ENCODE measurements at regions not wholly inside any gene's neighbourhood (a gene's known extent, or its start where the extent isn't known, plus 50 kb on each side); places are given as distances from the start of the nearest gene placed in this dataset.

DNA sequence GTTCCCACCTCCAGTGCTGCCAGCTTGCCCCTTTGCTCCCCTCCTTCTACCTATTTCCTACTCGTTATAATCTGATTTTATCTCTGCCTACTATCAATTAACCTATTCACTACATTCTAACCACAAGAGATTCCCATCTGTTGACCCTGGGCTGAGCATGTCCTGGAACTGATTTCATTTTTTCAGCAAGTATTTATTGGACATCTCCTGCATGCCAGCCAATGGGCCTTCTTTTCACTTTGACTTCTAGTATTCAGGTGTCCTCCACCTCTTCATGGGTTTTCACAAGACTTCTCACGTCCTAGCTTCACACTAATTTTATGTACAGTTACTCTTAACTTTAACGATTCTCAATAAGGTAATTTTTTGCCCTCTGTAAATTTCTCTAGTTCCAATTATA lies 282.7 kb upstream of the KLHL1 start:
- no peaks in the 10 kb centered on the region for H4K20me1 ChIP-seq (ENCODE audit: insufficient read depth, low read length, poor library complexity, severe bottlenecking)

DNA sequence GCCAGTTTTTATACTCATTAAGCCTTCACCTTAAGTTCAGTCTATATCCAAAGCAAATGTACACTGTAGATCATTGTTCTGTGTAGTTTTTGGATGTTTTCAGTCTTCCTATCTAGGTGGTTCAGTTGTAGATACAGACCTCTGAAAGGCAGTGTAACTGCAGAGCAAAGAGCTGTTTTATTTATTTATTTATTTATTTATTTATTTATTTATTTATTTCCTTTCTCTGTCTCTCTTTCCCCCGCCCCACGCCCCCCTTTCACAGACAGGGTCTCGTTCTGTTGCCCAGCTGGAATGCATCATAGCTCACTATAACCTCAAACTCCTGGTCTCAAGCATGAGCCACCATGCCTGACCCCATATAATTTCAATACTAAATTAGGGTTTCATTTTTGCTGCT lies 281.8 kb upstream of the KLHL1 start:
- no peaks in the 10 kb centered on the region for H3F3A ChIP-seq (ENCODE audit: low read depth)
- TF ChIP-seq, protein P1, sequence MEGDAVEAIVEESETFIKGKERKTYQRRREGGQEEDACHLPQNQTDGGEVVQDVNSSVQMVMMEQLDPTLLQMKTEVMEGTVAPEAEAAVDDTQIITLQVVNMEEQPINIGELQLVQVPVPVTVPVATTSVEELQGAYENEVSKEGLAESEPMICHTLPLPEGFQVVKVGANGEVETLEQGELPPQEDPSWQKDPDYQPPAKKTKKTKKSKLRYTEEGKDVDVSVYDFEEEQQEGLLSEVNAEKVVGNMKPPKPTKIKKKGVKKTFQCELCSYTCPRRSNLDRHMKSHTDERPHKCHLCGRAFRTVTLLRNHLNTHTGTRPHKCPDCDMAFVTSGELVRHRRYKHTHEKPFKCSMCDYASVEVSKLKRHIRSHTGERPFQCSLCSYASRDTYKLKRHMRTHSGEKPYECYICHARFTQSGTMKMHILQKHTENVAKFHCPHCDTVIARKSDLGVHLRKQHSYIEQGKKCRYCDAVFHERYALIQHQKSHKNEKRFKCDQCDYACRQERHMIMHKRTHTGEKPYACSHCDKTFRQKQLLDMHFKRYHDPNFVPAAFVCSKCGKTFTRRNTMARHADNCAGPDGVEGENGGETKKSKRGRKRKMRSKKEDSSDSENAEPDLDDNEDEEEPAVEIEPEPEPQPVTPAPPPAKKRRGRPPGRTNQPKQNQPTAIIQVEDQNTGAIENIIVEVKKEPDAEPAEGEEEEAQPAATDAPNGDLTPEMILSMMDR (conservative IDR thresholded peaks at IDR 0.05; ENCODE audit: low read length) = no peak
- TF ChIP-seq EZH2phosphoT487 (IDR thresholded peaks at IDR 0.05; ENCODE audit: borderline replicate concordance) = no peak
- no peak overlapping the region for H3K4me2 ChIP-seq (ENCODE audit: low read depth, low read length, poor library complexity, severe bottlenecking)
- no peaks in the 10 kb centered on the region for H3K27me3 ChIP-seq (ENCODE audit: insufficient read depth, low read length, poor library complexity, severe bottlenecking)
- no peaks in the 10 kb centered on the region for H3K9me3 ChIP-seq (ENCODE audit: insufficient read depth, low read depth, low read length)
- no peak overlapping the region for H2AFZ ChIP-seq (ENCODE audit: low read length)
- H3K79me2 ChIP-seq (ENCODE audit: insufficient read depth, low read length) = no peaks in the 10 kb centered on the region
- no peak overlapping the region for H3K4me3 ChIP-seq (ENCODE audit: low read length, poor library complexity, severe bottlenecking)
- no peaks in the 10 kb centered on the region for H3K9me2 ChIP-seq (replicated peaks; ENCODE audit: low read depth, low read length)
- H4K20me1 ChIP-seq (ENCODE audit: insufficient read depth, low read length, poor library complexity, severe bottlenecking) = no peaks in the 10 kb centered on the region
- no peaks in the 10 kb centered on the region for H3K36me3 ChIP-seq (ENCODE audit: insufficient read depth, low read length)
- H3K9ac ChIP-seq (ENCODE audit: low read depth, low read length, poor library complexity, severe bottlenecking) = no peak overlapping the region
- no peaks in the 10 kb centered on the region for H3K4me1 ChIP-seq (ENCODE audit: insufficient read depth, low read length, poor library complexity, severe bottlenecking)

More for the DNA sequence above, 282.7 kb upstream of the KLHL1 start:
- no peak overlapping the region for H3K4me2 ChIP-seq (ENCODE audit: low read depth, low read length, poor library complexity, severe bottlenecking)
- no peaks in the 10 kb centered on the region for H3K9me3 ChIP-seq (ENCODE audit: insufficient read depth, low read depth, low read length)
- no peaks in the 10 kb centered on the region for H3K79me2 ChIP-seq (ENCODE audit: insufficient read depth, low read length)
- H3K9ac ChIP-seq (ENCODE audit: low read depth, low read length, poor library complexity, severe bottlenecking) = no peak overlapping the region
- H3K36me3 ChIP-seq (ENCODE audit: insufficient read depth, low read length) = no peaks in the 10 kb centered on the region
- H3K9me2 ChIP-seq (replicated peaks; ENCODE audit: low read depth, low read length) = no peaks in the 10 kb centered on the region
- H3F3A ChIP-seq (ENCODE audit: low read depth) = no peaks in the 10 kb centered on the region
- no peaks in the 10 kb centered on the region for H3K27me3 ChIP-seq (ENCODE audit: insufficient read depth, low read length, poor library complexity, severe bottlenecking)
- TF ChIP-seq EZH2phosphoT487 (IDR thresholded peaks at IDR 0.05; ENCODE audit: borderline replicate concordance) = no peak
- TF ChIP-seq, protein P1 (conservative IDR thresholded peaks at IDR 0.05; ENCODE audit: low read length) = no peak
- no peak overlapping the region for H2AFZ ChIP-seq (ENCODE audit: low read length)
- H3K4me1 ChIP-seq (ENCODE audit: insufficient read depth, low read length, poor library complexity, severe bottlenecking) = no peaks in the 10 kb centered on the region
- H3K4me3 ChIP-seq (ENCODE audit: low read length, poor library complexity, severe bottlenecking) = no peak overlapping the region

DNA sequence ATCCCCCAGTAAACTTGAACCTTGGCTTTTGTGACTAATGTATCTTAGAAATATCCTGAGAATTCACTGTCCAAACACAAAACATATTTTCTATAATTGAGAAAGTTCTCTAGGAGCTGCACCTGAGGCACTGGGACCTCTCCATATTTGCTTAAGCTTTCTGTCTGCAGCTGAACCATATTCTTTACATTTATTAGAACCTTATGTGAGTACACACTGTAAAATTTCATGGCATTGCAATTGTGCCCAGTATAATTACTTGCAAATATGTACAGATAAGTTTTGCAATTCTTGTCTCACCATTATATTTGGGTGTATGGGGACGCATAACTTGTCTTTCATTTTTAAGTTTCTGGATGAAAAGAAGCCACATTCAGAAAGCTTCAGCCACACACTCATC lies 280.7 kb upstream of the KLHL1 start:
- no peaks in the 10 kb centered on the region for H3K9me3 ChIP-seq (ENCODE audit: insufficient read depth, low read depth, low read length)
- no peaks in the 10 kb centered on the region for H3K4me1 ChIP-seq (ENCODE audit: insufficient read depth, low read length, poor library complexity, severe bottlenecking)
- no peaks in the 10 kb centered on the region for H3K79me2 ChIP-seq (ENCODE audit: insufficient read depth, low read length)
- no peak for TF ChIP-seq EZH2phosphoT487 (IDR thresholded peaks at IDR 0.05; ENCODE audit: borderline replicate concordance)
- TF ChIP-seq, protein P1 (conservative IDR thresholded peaks at IDR 0.05; ENCODE audit: low read length) = no peak
- no peaks in the 10 kb centered on the region for H4K20me1 ChIP-seq (ENCODE audit: insufficient read depth, low read length, poor library complexity, severe bottlenecking)
- no peak overlapping the region for H2AFZ ChIP-seq (ENCODE audit: low read length)
- no peaks in the 10 kb centered on the region for H3K27me3 ChIP-seq (ENCODE audit: insufficient read depth, low read length, poor library complexity, severe bottlenecking)
- no peak overlapping the region for H3K4me2 ChIP-seq (ENCODE audit: low read depth, low read length, poor library complexity, severe bottlenecking)
- no peak overlapping the region for H3K4me3 ChIP-seq (ENCODE audit: low read length, poor library complexity, severe bottlenecking)
- H3K9me2 ChIP-seq (replicated peaks; ENCODE audit: low read depth, low read length) = no peaks in the 10 kb centered on the region
- no peak overlapping the region for H3K9ac ChIP-seq (ENCODE audit: low read depth, low read length, poor library complexity, severe bottlenecking)
- H3K36me3 ChIP-seq (ENCODE audit: insufficient read depth, low read length) = no peaks in the 10 kb centered on the region
- H3F3A ChIP-seq (ENCODE audit: low read depth) = no peaks in the 10 kb centered on the region

All from Loucy (cell line).